Ovary (tissue), 7 donors: ENCODE measurements at regions not wholly inside any gene's neighbourhood (a gene's known extent, or its start where the extent isn't known, plus 50 kb on each side); places are given as distances from the start of the nearest gene placed in this dataset.

Source experiments
- DNase-seq, 5 donors: peaks; one replicate each; pipeline ENCODE4 v3.0.0-alpha.2; 2019 to 2020
- H3K27ac ChIP-seq, 2 donors: fragments of 200-600 bp; one replicate each; pipeline versions ENCODE4 v1.5.1 to v1.8.0; 2019 to 2022
- H3K27me3 ChIP-seq: fragments of 200-600 bp; one replicate; pipeline ENCODE4 v1.8.0; 2022
- H3K36me3 ChIP-seq: fragments of 200-600 bp; sonication (generic); one replicate; pipeline ENCODE4 v1.5.1; 2019
- H3K4me1 ChIP-seq: one replicate; pipeline ENCODE4 v1.8.1; 2013; ENCODE audit warnings: mild to moderate bottlenecking, moderate library complexity; ENCODE audit not compliant: insufficient read depth
- H3K4me3 ChIP-seq: fragments of 200-600 bp; sonication (generic); one replicate; pipeline ENCODE4 v1.5.1; 2017
- H3K9me3 ChIP-seq, 2 donors: fragments of 200-600 bp in 1 of 2; sonication (generic) in 1 of 2; one replicate each; pipeline versions ENCODE4 v1.5.1 to v1.8.1; 2013 to 2019; ENCODE audit warnings: mild to moderate bottlenecking in 1 of 2, moderate library complexity in 1 of 2
- EP300 ChIP-seq: sonication (generic); formaldehyde crosslinking; IDR thresholded peaks from one replicate; pipeline ENCODE4 v1.6.1; 2017; ENCODE audit warnings: antibody characterized with exemption
- POLR2A ChIP-seq: fragments of 450-650 bp; IDR thresholded peaks from one replicate; pipeline ENCODE4 v1.6.1; 2017; ENCODE audit warnings: antibody characterized with exemption, mild to moderate bottlenecking, moderate library complexity
- WGBS, 3 donors: extraction: QIAGEN DNeasy Blood & Tissue Kit in 1 of 3; methylation state at CpG; one replicate each; pipeline versions ENCODE4 v1.1.5 to v1.1.7; 2013 to 2017; 5-methylcytosine and 5-hydroxymethylcytosine counted together
- intact Hi-C, 4 donors: fragments of 100-400 bp; cut with DNase I; formaldehyde crosslinking; loops; one replicate each; pipeline versions ENCODE4 v1.11.0 to v1.15.1; 2022 to 2023
- TF ChIP-seq, protein P1 (sequence below), 3 donors: fragments of 450-650 bp in 2 of 3; fragments of 200-600 bp in 1 of 3; IDR thresholded peaks; one replicate each; pipeline versions ENCODE4 v1.5.1 to v1.8.0; 2016 to 2022; ENCODE audit warnings: antibody characterized with exemption in 3 of 3, mild to moderate bottlenecking in 1 of 3
- donor health status: DM: no; HTN: no; CAD: no; lungs with moderate emphysema.
- donor health status: DM: no; HTN: no; CAD: no.
- donor health status: Bipolar disorder and iron deficiency.
- donor health status: DM: no; HTN: no; CAD: no.
- donor health status: DM: yes; HTN: yes; CAD: no.

- TF ChIP-seq POLR2A (no peak), EP300 (no peak)
- TF ChIP-seq, protein P1, sequence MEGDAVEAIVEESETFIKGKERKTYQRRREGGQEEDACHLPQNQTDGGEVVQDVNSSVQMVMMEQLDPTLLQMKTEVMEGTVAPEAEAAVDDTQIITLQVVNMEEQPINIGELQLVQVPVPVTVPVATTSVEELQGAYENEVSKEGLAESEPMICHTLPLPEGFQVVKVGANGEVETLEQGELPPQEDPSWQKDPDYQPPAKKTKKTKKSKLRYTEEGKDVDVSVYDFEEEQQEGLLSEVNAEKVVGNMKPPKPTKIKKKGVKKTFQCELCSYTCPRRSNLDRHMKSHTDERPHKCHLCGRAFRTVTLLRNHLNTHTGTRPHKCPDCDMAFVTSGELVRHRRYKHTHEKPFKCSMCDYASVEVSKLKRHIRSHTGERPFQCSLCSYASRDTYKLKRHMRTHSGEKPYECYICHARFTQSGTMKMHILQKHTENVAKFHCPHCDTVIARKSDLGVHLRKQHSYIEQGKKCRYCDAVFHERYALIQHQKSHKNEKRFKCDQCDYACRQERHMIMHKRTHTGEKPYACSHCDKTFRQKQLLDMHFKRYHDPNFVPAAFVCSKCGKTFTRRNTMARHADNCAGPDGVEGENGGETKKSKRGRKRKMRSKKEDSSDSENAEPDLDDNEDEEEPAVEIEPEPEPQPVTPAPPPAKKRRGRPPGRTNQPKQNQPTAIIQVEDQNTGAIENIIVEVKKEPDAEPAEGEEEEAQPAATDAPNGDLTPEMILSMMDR (IDR thresholded peaks at IDR 0.05), result no peak
- Histone ChIP-seq H3K27me3 (no peaks in the 10 kb centered on the region), H3K27ac (no peak overlapping the region), H3K4me1 (no peaks in the 10 kb centered on the region), H3K36me3 (no peaks in the 10 kb centered on the region), H3K9me3 (no peaks in the 10 kb centered on the region), H3K4me3 (no peak overlapping the region)
- DNase-seq, result no peak
- intact Hi-C loops, result no loop called here
- 92 to 94% (median 93%) methylated on average over 5 of the region's 5 CpGs for WGBS, 3 donors
Measured at GRCh38 chr16:51936846-51937245, 610.1 kb downstream of the TOX3 start.

GRCh38 chr16:51932317-51932716 lies 614.6 kb downstream of the TOX3 start:
- Histone ChIP-seq H3K4me1 (no peaks in the 10 kb centered on the region), H3K36me3 (no peaks in the 10 kb centered on the region), H3K4me3 (no peak overlapping the region), H3K27me3 (no peaks in the 10 kb centered on the region), H3K27ac (no peak overlapping the region), H3K9me3 (no peaks in the 10 kb centered on the region)
- TF ChIP-seq EP300 (no peak), POLR2A (no peak)
- TF ChIP-seq, protein P1 (IDR thresholded peaks at IDR 0.05), result no peak
- intact Hi-C loops, result no loop called here
- 63 to 78% (median 68%) methylated on average over 2 of the region's 2 CpGs for WGBS, 3 donors
- DNase-seq, result no peak

DNA sequence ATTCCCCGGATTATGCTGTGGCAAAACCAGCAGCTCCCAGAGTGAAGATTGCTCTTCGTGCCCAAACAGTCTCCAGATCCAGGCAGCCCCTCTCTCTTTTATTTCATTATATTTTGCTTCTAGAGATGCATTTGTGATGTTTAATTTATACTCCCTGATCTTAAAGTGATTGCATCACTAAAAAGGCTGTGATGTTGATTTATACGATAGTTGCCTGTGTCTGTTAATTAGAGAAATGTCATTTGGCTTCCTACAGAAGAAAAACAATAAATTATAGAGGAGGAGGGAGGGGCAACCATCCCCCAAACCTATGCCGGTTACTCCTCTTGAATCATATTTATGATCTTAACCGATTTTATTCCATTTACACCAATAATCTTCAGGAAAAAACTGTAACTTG lies 615.3 kb downstream of the TOX3 start:
- intact Hi-C loops, result no loop called here
- H3K27me3 ChIP-seq, result no peaks in the 10 kb centered on the region
- 25 to 34% (median 26%) methylated on average over 5 of the region's 5 CpGs for WGBS, 3 donors
- no peak for DNase-seq
- H3K9me3 ChIP-seq, result no peaks in the 10 kb centered on the region
- no peak overlapping the region for H3K27ac ChIP-seq
- no peaks in the 10 kb centered on the region for H3K36me3 ChIP-seq
- no peak overlapping the region for H3K4me3 ChIP-seq
- H3K4me1 ChIP-seq, result no peaks in the 10 kb centered on the region
- TF ChIP-seq EP300 (no peak), POLR2A (no peak)
- TF ChIP-seq, protein P1 (IDR thresholded peaks at IDR 0.05), result no peak

DNA sequence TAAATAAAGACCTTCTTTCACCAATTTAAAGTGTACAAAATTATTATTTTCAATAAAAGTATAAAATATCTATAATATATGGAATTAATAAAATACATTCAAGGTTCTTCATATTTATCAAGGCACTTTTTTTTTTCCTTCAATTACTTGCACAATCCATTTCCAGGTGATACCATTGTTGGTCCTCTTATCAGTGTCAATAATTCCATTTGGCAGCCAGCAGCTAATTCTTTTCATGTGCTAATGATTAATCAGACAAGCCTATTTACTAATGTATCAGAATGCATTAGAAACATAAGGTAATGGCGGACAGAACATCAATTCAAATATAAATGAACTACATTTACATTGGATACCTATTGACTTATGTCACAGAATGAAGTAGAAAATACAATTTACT lies 622.2 kb downstream of the TOX3 start:
- H3K27ac ChIP-seq, result no peak overlapping the region
- no peak for DNase-seq
- no peaks in the 10 kb centered on the region for H3K27me3 ChIP-seq
- H3K4me1 ChIP-seq, result no peaks in the 10 kb centered on the region
- H3K9me3 ChIP-seq, result no peaks in the 10 kb centered on the region
- 86 to 92% (median 86%) methylated on average over 1 of the region's 1 CpG for WGBS, 3 donors
- no peaks in the 10 kb centered on the region for H3K36me3 ChIP-seq
- intact Hi-C loops, result no loop called here
- no peak for TF ChIP-seq EP300
- TF ChIP-seq, protein P1 (IDR thresholded peaks at IDR 0.05), result no peak
- no peak for TF ChIP-seq POLR2A
- no peak overlapping the region for H3K4me3 ChIP-seq

- intact Hi-C loops, result no loop called here
- Histone ChIP-seq H3K27me3 (no peaks in the 10 kb centered on the region), H3K36me3 (no peaks in the 10 kb centered on the region), H3K4me3 (no peak overlapping the region), H3K4me1 (no peaks in the 10 kb centered on the region), H3K27ac (no peak overlapping the region), H3K9me3 (no peaks in the 10 kb centered on the region)
- TF ChIP-seq, protein P1 (IDR thresholded peaks at IDR 0.05), result no peak
- TF ChIP-seq POLR2A (no peak), EP300 (no peak)
- WGBS, 3 donors, result 75 to 90% (median 83%) methylated on average over 3 of the region's 3 CpGs
- DNase-seq, result no peak
Measured at GRCh38 chr16:51922476-51922875, 624.5 kb downstream of the TOX3 start.
